DND-41 (cell line): ENCODE measurements at regions not wholly inside any gene's neighbourhood (a gene's known extent, or its start where the extent isn't known, plus 50 kb on each side); places are given as distances from the start of the nearest gene placed in this dataset.

Source experiments
- CTCF ChIP-seq: IDR thresholded peaks from 2 replicates; pipeline ENCODE4 v1.5.1; 2012; ENCODE audit warnings: borderline replicate concordance, low read length, moderate library complexity, mild to moderate bottlenecking; ENCODE audit not compliant: poor library complexity, severe bottlenecking; ENCODE audit errors: extremely low read depth
- EZH2 ChIP-seq: IDR thresholded peaks from 3 replicates; pipeline ENCODE4 v1.6.1; 2012; ENCODE audit warnings: borderline replicate concordance, low read depth, mild to moderate bottlenecking, moderate library complexity, low read length, inconsistent platforms; ENCODE audit not compliant: severe bottlenecking

GRCh38 chr1:29829448-29830344, 593.4 kb downstream of the PTPRU start:
- TF ChIP-seq CTCF (no peak), EZH2 (no peak)
